ENCODE measurements at regions not wholly inside any gene's neighbourhood (a gene's known extent, or its start where the extent isn't known, plus 50 kb on each side); places are given as distances from the start of the nearest gene placed in this dataset.
"Not testable (repeated sequence)": the region's sequence is repeated elsewhere in the genome, so short reads cannot be mapped to it uniquely, and the experiment has no call there.

DNA sequence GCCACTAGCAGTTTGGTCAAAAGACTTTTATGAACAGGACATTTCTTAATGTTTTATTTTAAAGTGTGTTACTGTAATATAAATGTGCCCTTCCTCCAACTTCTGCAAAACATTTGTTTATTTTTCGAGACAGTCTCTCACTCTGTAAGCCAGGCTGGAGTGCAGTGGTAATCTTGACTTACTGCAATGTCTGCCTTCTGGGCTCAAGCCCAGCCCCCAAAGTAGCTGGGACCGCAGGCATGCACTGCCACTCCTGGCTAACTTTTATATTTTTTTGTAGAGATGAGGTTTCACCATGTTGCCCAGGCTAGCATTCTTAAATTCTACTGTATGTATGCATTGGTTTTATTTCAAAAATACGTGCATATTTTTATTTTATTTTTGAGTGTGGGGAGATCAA is 1201.9 kb downstream of the STIM2 start:
- Histone ChIP-seq H3K27ac (ENCODE audit: low read depth, low read length) (no peak overlapping the region), H4K20me1 (ENCODE audit: insufficient read depth, low read length) (no peaks in the 10 kb centered on the region), H3K9ac (ENCODE audit: low read length) (no peak overlapping the region), H3K9me3 (ENCODE audit: insufficient read depth, low read depth, low read length) (no peaks in the 10 kb centered on the region), H2AFZ (ENCODE audit: low read depth, low read length) (no peak overlapping the region), H3K4me3 (ENCODE audit: insufficient read depth, low read depth, low read length) (no peak overlapping the region), H3K27me3 (ENCODE audit: insufficient read depth, low read length) (no peaks in the 10 kb centered on the region), H3K36me3 (ENCODE audit: insufficient read depth, low read length) (no peaks in the 10 kb centered on the region), H3K4me2 (ENCODE audit: low read length) (no peak overlapping the region), H3K4me1 (ENCODE audit: insufficient read depth, low read length) (no peaks in the 10 kb centered on the region), H3K79me2 (ENCODE audit: insufficient read depth, low read length) (no peaks in the 10 kb centered on the region)
- DNase-seq (ENCODE audit: low read depth) (no peak), FAIRE-seq (no peak)
- Mint-ChIP-seq H3K4me1 (ENCODE audit: low read depth, unreplicated experiment) (no peaks in the 10 kb centered on the region), H3K4me3 (ENCODE audit: unreplicated experiment) (no peak overlapping the region), H3K27ac (ENCODE audit: unreplicated experiment) (no peak overlapping the region), H3K27me3 (ENCODE audit: low read depth, unreplicated experiment) (no peaks in the 10 kb centered on the region), H3K36me3 (ENCODE audit: low read depth, unreplicated experiment) (no peaks in the 10 kb centered on the region), H3K9me3 (ENCODE audit: unreplicated experiment) (no peaks in the 10 kb centered on the region)
- TF ChIP-seq, protein P1, sequence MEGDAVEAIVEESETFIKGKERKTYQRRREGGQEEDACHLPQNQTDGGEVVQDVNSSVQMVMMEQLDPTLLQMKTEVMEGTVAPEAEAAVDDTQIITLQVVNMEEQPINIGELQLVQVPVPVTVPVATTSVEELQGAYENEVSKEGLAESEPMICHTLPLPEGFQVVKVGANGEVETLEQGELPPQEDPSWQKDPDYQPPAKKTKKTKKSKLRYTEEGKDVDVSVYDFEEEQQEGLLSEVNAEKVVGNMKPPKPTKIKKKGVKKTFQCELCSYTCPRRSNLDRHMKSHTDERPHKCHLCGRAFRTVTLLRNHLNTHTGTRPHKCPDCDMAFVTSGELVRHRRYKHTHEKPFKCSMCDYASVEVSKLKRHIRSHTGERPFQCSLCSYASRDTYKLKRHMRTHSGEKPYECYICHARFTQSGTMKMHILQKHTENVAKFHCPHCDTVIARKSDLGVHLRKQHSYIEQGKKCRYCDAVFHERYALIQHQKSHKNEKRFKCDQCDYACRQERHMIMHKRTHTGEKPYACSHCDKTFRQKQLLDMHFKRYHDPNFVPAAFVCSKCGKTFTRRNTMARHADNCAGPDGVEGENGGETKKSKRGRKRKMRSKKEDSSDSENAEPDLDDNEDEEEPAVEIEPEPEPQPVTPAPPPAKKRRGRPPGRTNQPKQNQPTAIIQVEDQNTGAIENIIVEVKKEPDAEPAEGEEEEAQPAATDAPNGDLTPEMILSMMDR (IDR thresholded peaks at IDR 0.05; ENCODE audit: insufficient read depth, low read depth, low read length) = no peak
- TF ChIP-seq EZH2 (IDR thresholded peaks at IDR 0.05; ENCODE audit: insufficient read depth, low read length) = no peak

DNA sequence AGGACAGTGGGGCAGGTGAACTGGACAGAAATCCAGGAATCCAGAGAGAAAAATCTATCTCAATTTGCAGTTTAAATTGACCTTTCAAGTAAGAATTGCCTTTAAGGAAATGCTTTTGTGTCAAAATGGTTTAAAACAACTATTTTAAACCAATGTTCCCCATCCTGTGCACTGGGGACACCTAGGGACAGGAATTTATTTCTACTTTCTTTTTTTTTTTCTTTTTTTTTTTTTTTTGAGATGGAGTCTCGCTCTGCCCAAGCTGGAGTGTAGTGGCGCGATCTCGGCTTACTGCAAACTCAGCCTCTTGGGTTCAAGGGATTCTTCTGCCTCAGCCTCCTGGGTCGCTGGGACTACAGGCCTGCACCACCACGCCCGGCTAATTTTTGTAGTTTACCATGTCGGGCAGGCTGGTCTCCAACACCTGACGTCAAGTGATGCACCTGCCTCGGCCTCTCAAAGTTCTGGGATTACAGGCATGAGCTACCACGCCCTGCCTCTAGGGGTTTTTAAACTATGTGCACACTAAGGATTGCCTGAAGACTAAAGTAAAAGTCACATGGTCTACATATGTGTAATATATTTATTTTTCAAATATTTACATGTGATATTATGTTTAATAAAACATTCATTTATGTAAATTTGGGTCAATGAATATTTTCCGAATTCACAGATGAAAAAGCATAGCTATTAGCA is 1213.4 kb downstream of the STIM2 start:
- no peak overlapping the region for H2AFZ ChIP-seq (ENCODE audit: low read depth, low read length)
- Mint-ChIP-seq H3K4me1 (ENCODE audit: low read depth, unreplicated experiment) (no peaks in the 10 kb centered on the region), H3K27ac (ENCODE audit: unreplicated experiment) (no peak overlapping the region), H3K9me3 (ENCODE audit: unreplicated experiment) (no peaks in the 10 kb centered on the region), H3K36me3 (ENCODE audit: low read depth, unreplicated experiment) (no peaks in the 10 kb centered on the region), H3K27me3 (ENCODE audit: low read depth, unreplicated experiment) (no peaks in the 10 kb centered on the region), H3K4me3 (ENCODE audit: unreplicated experiment) (no peak overlapping the region)
- no peak for TF ChIP-seq EZH2 (IDR thresholded peaks at IDR 0.05; ENCODE audit: insufficient read depth, low read length)
- TF ChIP-seq, protein P1 (IDR thresholded peaks at IDR 0.05; ENCODE audit: insufficient read depth, low read depth, low read length) = no peak
- no peak overlapping the region for H3K27ac ChIP-seq (ENCODE audit: low read depth, low read length)
- no peaks in the 10 kb centered on the region for H3K4me1 ChIP-seq (ENCODE audit: insufficient read depth, low read length)
- H4K20me1 ChIP-seq (ENCODE audit: insufficient read depth, low read length) = no peaks in the 10 kb centered on the region
- no peaks in the 10 kb centered on the region for H3K27me3 ChIP-seq (ENCODE audit: insufficient read depth, low read length)
- H3K9ac ChIP-seq (ENCODE audit: low read length) = no peak overlapping the region
- no peak overlapping the region for H3K4me3 ChIP-seq (ENCODE audit: insufficient read depth, low read depth, low read length)
- H3K36me3 ChIP-seq (ENCODE audit: insufficient read depth, low read length) = no peaks in the 10 kb centered on the region
- DNase-seq (ENCODE audit: low read depth) = no peak
- FAIRE-seq = no peak
- no peaks in the 10 kb centered on the region for H3K79me2 ChIP-seq (ENCODE audit: insufficient read depth, low read length)
- no peak overlapping the region for H3K4me2 ChIP-seq (ENCODE audit: low read length)
- no peaks in the 10 kb centered on the region for H3K9me3 ChIP-seq (ENCODE audit: insufficient read depth, low read depth, low read length)

GRCh38 chr4:28075401-28075956 is 1214.8 kb downstream of the STIM2 start:
- FAIRE-seq (no peak), DNase-seq (ENCODE audit: low read depth) (no peak)
- H3K27me3 Mint-ChIP-seq (ENCODE audit: low read depth, unreplicated experiment) = no peaks in the 10 kb centered on the region
- Histone ChIP-seq H2AFZ (ENCODE audit: low read depth, low read length) (no peak overlapping the region), H4K20me1 (ENCODE audit: insufficient read depth, low read length) (no peaks in the 10 kb centered on the region), H3K4me2 (ENCODE audit: low read length) (no peak overlapping the region), H3K9me3 (ENCODE audit: insufficient read depth, low read depth, low read length) (no peaks in the 10 kb centered on the region), H3K27ac (ENCODE audit: low read depth, low read length) (no peak overlapping the region), H3K9ac (ENCODE audit: low read length) (no peak overlapping the region), H3K4me1 (ENCODE audit: insufficient read depth, low read length) (no peaks in the 10 kb centered on the region), H3K4me3 (ENCODE audit: insufficient read depth, low read depth, low read length) (no peak overlapping the region), H3K27me3 (ENCODE audit: insufficient read depth, low read length) (no peaks in the 10 kb centered on the region), H3K36me3 (ENCODE audit: insufficient read depth, low read length) (no peaks in the 10 kb centered on the region), H3K79me2 (ENCODE audit: insufficient read depth, low read length) (no peaks in the 10 kb centered on the region)
- TF ChIP-seq, protein P1 (IDR thresholded peaks at IDR 0.05; ENCODE audit: insufficient read depth, low read depth, low read length) = no peak
- no peak for TF ChIP-seq EZH2 (IDR thresholded peaks at IDR 0.05; ENCODE audit: insufficient read depth, low read length)
- H3K4me3 Mint-ChIP-seq (ENCODE audit: unreplicated experiment) = no peak overlapping the region
- no peak overlapping the region for H3K27ac Mint-ChIP-seq (ENCODE audit: unreplicated experiment)
- no peaks in the 10 kb centered on the region for H3K4me1 Mint-ChIP-seq (ENCODE audit: low read depth, unreplicated experiment)
- H3K9me3 Mint-ChIP-seq (ENCODE audit: unreplicated experiment) = peaks cover 10% of the 10 kb centered on the region
- H3K36me3 Mint-ChIP-seq (ENCODE audit: low read depth, unreplicated experiment) = no peaks in the 10 kb centered on the region

DNA sequence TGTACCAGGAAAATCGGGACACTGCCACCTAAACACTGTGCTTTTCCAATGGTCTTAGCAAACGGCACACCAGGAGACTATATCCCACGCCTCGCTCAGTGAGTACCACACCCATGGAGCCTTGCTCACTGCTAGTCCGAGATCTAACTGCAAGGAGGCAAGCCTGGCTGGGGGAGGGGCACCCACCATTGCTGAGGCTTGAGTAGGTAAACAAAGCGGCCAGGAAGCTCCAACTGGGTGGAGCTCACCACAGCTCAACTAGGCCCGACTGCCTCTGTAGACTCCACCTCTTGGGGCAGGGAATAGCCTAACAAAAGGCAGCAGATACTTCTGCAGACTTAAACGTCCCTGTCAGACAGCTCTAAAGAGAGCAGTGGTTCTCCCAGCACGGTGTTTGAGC is 1216.6 kb downstream of the STIM2 start:
- not testable (repeated sequence) for H3K4me1 ChIP-seq (ENCODE audit: insufficient read depth, low read length); H3K27ac ChIP-seq (ENCODE audit: low read depth, low read length); H3K4me1 Mint-ChIP-seq (ENCODE audit: low read depth, unreplicated experiment); H4K20me1 ChIP-seq (ENCODE audit: insufficient read depth, low read length); H3K27ac Mint-ChIP-seq (ENCODE audit: unreplicated experiment); H3K9me3 ChIP-seq (ENCODE audit: insufficient read depth, low read depth, low read length); H3K27me3 ChIP-seq (ENCODE audit: insufficient read depth, low read length); H2AFZ ChIP-seq (ENCODE audit: low read depth, low read length); H3K36me3 ChIP-seq (ENCODE audit: insufficient read depth, low read length); H3K4me3 ChIP-seq (ENCODE audit: insufficient read depth, low read depth, low read length); H3K4me2 ChIP-seq (ENCODE audit: low read length); H3K27me3 Mint-ChIP-seq (ENCODE audit: low read depth, unreplicated experiment); DNase-seq (ENCODE audit: low read depth); H3K36me3 Mint-ChIP-seq (ENCODE audit: low read depth, unreplicated experiment); H3K4me3 Mint-ChIP-seq (ENCODE audit: unreplicated experiment); H3K9ac ChIP-seq (ENCODE audit: low read length); H3K79me2 ChIP-seq (ENCODE audit: insufficient read depth, low read length); FAIRE-seq
- H3K9me3 Mint-ChIP-seq (ENCODE audit: unreplicated experiment) = peaks cover 18% of the 10 kb centered on the region

Data from astrocyte (in vitro differentiated cells and primary cell).